Aorta (tissue), 5 donors: ENCODE measurements at regions not wholly inside any gene's neighbourhood (a gene's known extent, or its start where the extent isn't known, plus 50 kb on each side); places are given as distances from the start of the nearest gene placed in this dataset.

Experiments
- ATAC-seq: fragments of 200-7000 bp; cut with Tn5 transposase; one replicate; pipeline ENCODE4 v1.9.1; 2022; ENCODE audit warnings: moderate library complexity; ENCODE audit not compliant: low FRiP score
- DNase-seq, 2 donors: peaks; one replicate each; pipeline ENCODE4 v3.0.0-alpha.2; 2020
- H3K27ac ChIP-seq, 2 donors: one replicate each; pipeline ENCODE4 v1.5.1; 2013; ENCODE audit warnings: low read length in 2 of 2, mild to moderate bottlenecking in 2 of 2, moderate library complexity in 2 of 2, control low read depth in 1 of 2, inconsistent platforms in 1 of 2, low read depth in 1 of 2
- H3K27me3 ChIP-seq, 2 donors: one replicate each; pipeline ENCODE4 v1.6.1; 2013; ENCODE audit warnings: control low read depth in 1 of 2, low read length in 1 of 2, mild to moderate bottlenecking in 1 of 2, moderate library complexity in 1 of 2; ENCODE audit not compliant: insufficient read depth in 2 of 2, control insufficient read depth in 1 of 2
- H3K36me3 ChIP-seq, 2 donors: one replicate each; pipeline ENCODE4 v1.6.1; 2013; ENCODE audit warnings: control low read depth in 1 of 2, low read length in 1 of 2, mild to moderate bottlenecking in 1 of 2; ENCODE audit not compliant: insufficient read depth in 2 of 2, control insufficient read depth in 1 of 2
- H3K4me1 ChIP-seq, 2 donors: one replicate each; pipeline ENCODE4 v1.6.1; 2013; ENCODE audit warnings: low read length in 2 of 2, control low read depth in 1 of 2, mild to moderate bottlenecking in 1 of 2, moderate library complexity in 1 of 2; ENCODE audit not compliant: insufficient read depth in 2 of 2, control insufficient read depth in 1 of 2
- H3K4me3 ChIP-seq, 2 donors: one replicate each; pipeline ENCODE4 v1.5.1; 2013; ENCODE audit warnings: low read length in 2 of 2, control low read depth in 1 of 2, mild to moderate bottlenecking in 1 of 2
- H3K9me3 ChIP-seq: one replicate; pipeline ENCODE4 v1.6.1; 2013; ENCODE audit warnings: mild to moderate bottlenecking, low read length; ENCODE audit not compliant: control insufficient read depth
- WGBS, 2 donors: extraction: QIAGEN DNeasy Blood & Tissue Kit; methylation state at CpG; one replicate each; pipeline ENCODE4 v1.1.7; 2013; 5-methylcytosine and 5-hydroxymethylcytosine counted together
- intact Hi-C, 2 donors: fragments of 100-400 bp; cut with DNase I; formaldehyde crosslinking; loops; one replicate each; pipeline versions ENCODE4 v1.14.2 to v1.15.0; 2022
- donor health status: healthy with polysubstance abuse.
- donor health status: Bipolar disorder and iron deficiency.
- donor health status: DM: no; HTN: no; CAD: no.
- donor health status: DM: no; HTN: no; CAD: no.
- donor health status: DM: yes; HTN: yes; CAD: no.

GRCh38 chr16:6884002-6884401 lies 448.6 kb upstream of the RBFOX1 start:
- DNase-seq: no peak
- H3K4me1 ChIP-seq: no peaks in the 10 kb centered on the region
- H3K4me3 ChIP-seq: no peak overlapping the region
- no peaks in the 10 kb centered on the region for H3K36me3 ChIP-seq
- 68 to 74% methylated on average over 7 of the region's 7 CpGs for WGBS, 2 donors
- no peaks in the 10 kb centered on the region for H3K27me3 ChIP-seq
- ATAC-seq: no peak
- H3K9me3 ChIP-seq: no peaks in the 10 kb centered on the region
- intact Hi-C loops: no loop called here
- no peak overlapping the region for H3K27ac ChIP-seq

GRCh38 chr16:6880263-6880662 lies 452.4 kb upstream of the RBFOX1 start:
- H3K27ac ChIP-seq: no peak overlapping the region
- H3K9me3 ChIP-seq: no peaks in the 10 kb centered on the region
- ATAC-seq: no peak
- intact Hi-C loops: no loop called here
- no peaks in the 10 kb centered on the region for H3K36me3 ChIP-seq
- DNase-seq: no peak
- H3K4me3 ChIP-seq: no peak overlapping the region
- WGBS, 2 donors: 64 to 66% methylated on average over 4 of the region's 4 CpGs
- no peaks in the 10 kb centered on the region for H3K4me1 ChIP-seq
- no peaks in the 10 kb centered on the region for H3K27me3 ChIP-seq

- 74 to 80% methylated on average over 4 to 5 of the region's 5 CpGs for WGBS, 2 donors
- intact Hi-C loops: no loop called here
Observed at GRCh38 chr16:6864671-6865070, 468.0 kb upstream of the RBFOX1 start.

GRCh38 chr16:6864244-6864643 lies 468.4 kb upstream of the RBFOX1 start:
- no peaks in the 10 kb centered on the region for H3K4me1 ChIP-seq
- 53 to 68% methylated on average over 4 of the region's 4 CpGs for whole genome bisulfite sequencing, 2 donors
- intact Hi-C loops: no loop called here
- H3K27me3 ChIP-seq: no peaks in the 10 kb centered on the region
- DNase-seq (no peak), ATAC-seq (no peak)
- no peak overlapping the region for H3K4me3 ChIP-seq
- H3K36me3 ChIP-seq: no peaks in the 10 kb centered on the region
- no peak overlapping the region for H3K27ac ChIP-seq
- no peaks in the 10 kb centered on the region for H3K9me3 ChIP-seq

More at GRCh38 chr16:6864671-6865070, 468.0 kb upstream of the RBFOX1 start:
- Histone ChIP-seq H3K4me3 (no peak overlapping the region), H3K4me1 (no peaks in the 10 kb centered on the region), H3K9me3 (no peaks in the 10 kb centered on the region), H3K27ac (no peak overlapping the region), H3K27me3 (no peaks in the 10 kb centered on the region), H3K36me3 (no peaks in the 10 kb centered on the region)
- DNase-seq: no peak
- no peak for ATAC-seq

GRCh38 chr16:6863135-6863534 lies 469.5 kb upstream of the RBFOX1 start:
- intact Hi-C loops: no loop called here
- WGBS, 2 donors: 24% methylated on average over 2 of the region's 2 CpGs
- no peak for ATAC-seq
- Histone ChIP-seq H3K9me3 (no peaks in the 10 kb centered on the region), H3K36me3 (no peaks in the 10 kb centered on the region), H3K4me1 (no peaks in the 10 kb centered on the region), H3K27me3 (no peaks in the 10 kb centered on the region), H3K27ac (no peak overlapping the region), H3K4me3 (no peak overlapping the region)
- DNase-seq: no peak

- ATAC-seq: no peak
- intact Hi-C loops: no loop called here
- H3K4me3 ChIP-seq: no peak overlapping the region
Observed at GRCh38 chr16:6861815-6862477, 470.7 kb upstream of the RBFOX1 start.

GRCh38 chr16:6861135-6861814 lies 471.4 kb upstream of the RBFOX1 start:
- Histone ChIP-seq H3K4me1 (no peaks in the 10 kb centered on the region), H3K9me3 (no peaks in the 10 kb centered on the region), H3K36me3 (no peaks in the 10 kb centered on the region), H3K4me3 (no peak overlapping the region), H3K27ac (no peak overlapping the region), H3K27me3 (no peaks in the 10 kb centered on the region)
- 14 to 17% methylated on average over 8 of the region's 8 CpGs for WGBS, 2 donors
- intact Hi-C loops: no loop called here
- no peak for ATAC-seq
- no peak for DNase-seq

More at GRCh38 chr16:6861815-6862477, 470.7 kb upstream of the RBFOX1 start:
- Histone ChIP-seq H3K27me3 (no peaks in the 10 kb centered on the region), H3K4me1 (no peaks in the 10 kb centered on the region), H3K36me3 (no peaks in the 10 kb centered on the region), H3K27ac (no peak overlapping the region), H3K9me3 (no peaks in the 10 kb centered on the region)
- 49 to 50% methylated on average over 6 of the region's 6 CpGs for WGBS, 2 donors
- no peak for DNase-seq

GRCh38 chr16:6857575-6857974 lies 475.1 kb upstream of the RBFOX1 start:
- no peak for DNase-seq
- intact Hi-C loops: no loop called here
- Histone ChIP-seq H3K4me3 (no peak overlapping the region), H3K9me3 (no peaks in the 10 kb centered on the region), H3K4me1 (no peaks in the 10 kb centered on the region), H3K27ac (no peak overlapping the region), H3K36me3 (no peaks in the 10 kb centered on the region), H3K27me3 (no peaks in the 10 kb centered on the region)
- no peak for ATAC-seq
- WGBS, 2 donors: 42 to 46% methylated on average over 5 of the region's 5 CpGs

GRCh38 chr16:6856578-6856977 lies 476.1 kb upstream of the RBFOX1 start:
- WGBS, 2 donors: 73 to 81% methylated on average over 5 of the region's 5 CpGs
- intact Hi-C loops: no loop called here

More at GRCh38 chr16:6856578-6856977, 476.1 kb upstream of the RBFOX1 start:
- Histone ChIP-seq H3K4me1 (no peaks in the 10 kb centered on the region), H3K36me3 (no peaks in the 10 kb centered on the region), H3K9me3 (no peaks in the 10 kb centered on the region), H3K27ac (no peak overlapping the region), H3K4me3 (no peak overlapping the region), H3K27me3 (no peaks in the 10 kb centered on the region)
- DNase-seq: no peak
- no peak for ATAC-seq
